ENCODE measurements at regions not wholly inside any gene's neighbourhood (a gene's known extent, or its start where the extent isn't known, plus 50 kb on each side); places are given as distances from the start of the nearest gene placed in this dataset.

DNA sequence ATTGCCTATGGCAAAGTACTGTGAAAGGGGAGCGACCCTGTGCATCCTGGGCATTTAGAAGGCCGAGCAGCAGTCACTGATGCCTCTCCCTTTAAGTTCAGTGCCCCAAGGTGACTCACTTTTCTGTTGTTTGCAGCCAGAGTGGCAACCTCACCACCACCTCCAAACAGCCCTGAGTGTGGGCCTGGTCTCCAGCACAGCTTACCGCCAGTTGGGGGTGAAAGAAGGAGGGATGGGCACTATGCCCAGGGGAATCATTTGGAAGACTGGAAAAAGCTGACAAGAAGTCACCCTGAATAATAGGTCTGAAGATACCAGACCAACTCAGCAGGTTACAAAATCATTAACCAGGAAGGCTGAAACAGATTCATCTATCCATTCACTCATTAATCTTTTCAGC is 571.8 kb downstream of the EPHB1 start:
- TF ChIP-seq EP300 (IDR thresholded peaks at IDR 0.05) = no peak
- TF ChIP-seq, protein P1, sequence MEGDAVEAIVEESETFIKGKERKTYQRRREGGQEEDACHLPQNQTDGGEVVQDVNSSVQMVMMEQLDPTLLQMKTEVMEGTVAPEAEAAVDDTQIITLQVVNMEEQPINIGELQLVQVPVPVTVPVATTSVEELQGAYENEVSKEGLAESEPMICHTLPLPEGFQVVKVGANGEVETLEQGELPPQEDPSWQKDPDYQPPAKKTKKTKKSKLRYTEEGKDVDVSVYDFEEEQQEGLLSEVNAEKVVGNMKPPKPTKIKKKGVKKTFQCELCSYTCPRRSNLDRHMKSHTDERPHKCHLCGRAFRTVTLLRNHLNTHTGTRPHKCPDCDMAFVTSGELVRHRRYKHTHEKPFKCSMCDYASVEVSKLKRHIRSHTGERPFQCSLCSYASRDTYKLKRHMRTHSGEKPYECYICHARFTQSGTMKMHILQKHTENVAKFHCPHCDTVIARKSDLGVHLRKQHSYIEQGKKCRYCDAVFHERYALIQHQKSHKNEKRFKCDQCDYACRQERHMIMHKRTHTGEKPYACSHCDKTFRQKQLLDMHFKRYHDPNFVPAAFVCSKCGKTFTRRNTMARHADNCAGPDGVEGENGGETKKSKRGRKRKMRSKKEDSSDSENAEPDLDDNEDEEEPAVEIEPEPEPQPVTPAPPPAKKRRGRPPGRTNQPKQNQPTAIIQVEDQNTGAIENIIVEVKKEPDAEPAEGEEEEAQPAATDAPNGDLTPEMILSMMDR (IDR thresholded peaks at IDR 0.05) = no peak
- TF ChIP-seq POLR2AphosphoS5 (IDR thresholded peaks at IDR 0.05) = no peak
- no peak for TF ChIP-seq POLR2A (IDR thresholded peaks at IDR 0.05)

DNA sequence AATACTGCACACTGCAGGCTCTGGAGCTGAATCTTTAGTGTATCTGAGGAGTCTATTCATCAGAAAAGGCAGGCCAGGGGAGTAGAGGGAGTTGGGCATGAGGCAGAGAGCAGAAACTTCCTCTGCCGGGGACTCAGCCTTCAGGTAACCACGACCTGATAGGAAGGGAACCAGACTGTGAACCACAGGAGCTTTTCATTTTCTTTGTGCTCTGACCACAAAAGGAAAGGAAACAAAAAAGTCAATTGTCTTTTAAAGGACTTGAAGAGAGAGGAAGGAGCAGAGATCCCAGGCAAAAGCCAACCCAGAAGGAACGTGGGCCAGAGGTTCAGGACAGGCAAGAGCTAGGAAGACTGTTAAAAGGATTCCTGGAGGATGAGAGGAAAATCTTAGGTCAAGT is 573.3 kb downstream of the EPHB1 start:
- no peak for ATAC-seq (ENCODE audit: low FRiP score in 2 of 2)
- Histone ChIP-seq H3K4me3 (no peak overlapping the region), H3K4me1 (no peaks in the 10 kb centered on the region), H3K27me3 (no peaks in the 10 kb centered on the region), H3K27ac (no peak overlapping the region), H3K9me3 (no peaks in the 10 kb centered on the region), H3K36me3 (no peaks in the 10 kb centered on the region)
- no peak for DNase-seq
- TF ChIP-seq POLR2AphosphoS5 (IDR thresholded peaks at IDR 0.05) = no peak
- TF ChIP-seq POLR2A (IDR thresholded peaks at IDR 0.05) = no peak
- no peak for TF ChIP-seq EP300 (IDR thresholded peaks at IDR 0.05)
- TF ChIP-seq, protein P1 (IDR thresholded peaks at IDR 0.05) = no peak
- WGBS, 2 donors = 23 to 31% methylated on average over 3 of the region's 3 CpGs

More for the DNA sequence above, 571.8 kb downstream of the EPHB1 start:
- DNase-seq = no peak
- no peaks in the 10 kb centered on the region for H3K27me3 ChIP-seq
- no peaks in the 10 kb centered on the region for H3K4me1 ChIP-seq
- 82 to 90% methylated on average over 3 of the region's 3 CpGs for WGBS, 2 donors
- H3K4me3 ChIP-seq = no peak overlapping the region
- ATAC-seq (ENCODE audit: low FRiP score in 2 of 2) = no peak
- H3K27ac ChIP-seq = no peak overlapping the region
- no peaks in the 10 kb centered on the region for H3K9me3 ChIP-seq
- H3K36me3 ChIP-seq = no peaks in the 10 kb centered on the region

DNA sequence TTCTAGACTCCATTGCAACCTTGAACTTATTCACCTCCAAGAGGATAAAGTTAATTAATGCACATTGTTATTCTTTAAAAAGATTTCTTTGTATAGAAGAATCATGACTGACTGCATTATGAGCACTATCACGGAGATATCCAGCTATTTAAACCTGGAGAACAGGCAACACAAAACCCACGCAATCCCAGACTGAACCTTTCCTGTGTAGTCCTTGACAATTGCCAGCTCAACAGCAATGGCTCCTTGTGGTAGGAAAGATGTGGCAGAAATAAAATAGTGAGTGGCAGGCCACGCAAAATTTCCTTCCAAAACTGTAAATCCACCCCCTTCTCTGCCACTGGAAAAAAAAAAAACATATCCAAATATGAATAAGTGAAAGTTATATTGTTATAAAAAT is 573.7 kb downstream of the EPHB1 start:
- no peak for TF ChIP-seq EP300 (IDR thresholded peaks at IDR 0.05)
- TF ChIP-seq POLR2A (IDR thresholded peaks at IDR 0.05) = no peak
- TF ChIP-seq, protein P1 (IDR thresholded peaks at IDR 0.05) = no peak
- no peak for TF ChIP-seq POLR2AphosphoS5 (IDR thresholded peaks at IDR 0.05)
- DNase-seq (no peak), ATAC-seq (ENCODE audit: low FRiP score in 2 of 2) (no peak)
- WGBS, 2 donors = 82 to 85% methylated on average over 3 of the region's 3 CpGs
- no peaks in the 10 kb centered on the region for H3K27me3 ChIP-seq
- no peak overlapping the region for H3K27ac ChIP-seq
- no peaks in the 10 kb centered on the region for H3K4me1 ChIP-seq
- H3K9me3 ChIP-seq = no peaks in the 10 kb centered on the region
- H3K4me3 ChIP-seq = no peak overlapping the region
- no peaks in the 10 kb centered on the region for H3K36me3 ChIP-seq

DNA sequence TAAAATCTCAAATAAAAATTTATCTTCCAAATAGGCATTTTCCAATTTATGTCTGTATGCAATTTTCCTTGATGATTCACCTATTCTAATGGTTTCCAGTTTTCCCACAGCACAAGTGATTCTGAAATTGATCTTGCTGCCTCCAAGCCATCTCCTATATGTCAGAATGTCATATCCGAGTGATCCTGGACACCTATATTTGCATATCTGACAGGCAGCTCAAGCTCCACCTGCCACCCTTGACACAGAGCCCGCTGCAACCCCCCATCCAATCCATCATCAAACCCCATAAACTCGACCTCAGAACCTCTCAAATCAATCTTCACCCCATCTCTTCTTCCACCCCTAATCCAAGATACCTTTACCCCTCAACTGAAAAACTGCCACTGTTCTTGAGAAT is 579.5 kb downstream of the EPHB1 start:
- H3K9me3 ChIP-seq = no peaks in the 10 kb centered on the region
- H3K27me3 ChIP-seq = no peaks in the 10 kb centered on the region
- H3K4me3 ChIP-seq = no peak overlapping the region
- H3K27ac ChIP-seq = no peak overlapping the region
- no peak for TF ChIP-seq POLR2AphosphoS5 (IDR thresholded peaks at IDR 0.05)
- TF ChIP-seq, protein P1 (IDR thresholded peaks at IDR 0.05) = no peak
- no peak for TF ChIP-seq EP300 (IDR thresholded peaks at IDR 0.05)
- H3K36me3 ChIP-seq = no peaks in the 10 kb centered on the region
- 82 to 84% methylated on average over 3 of the region's 3 CpGs for WGBS, 2 donors
- no peak for ATAC-seq (ENCODE audit: low FRiP score in 2 of 2)
- DNase-seq = no peak
- no peaks in the 10 kb centered on the region for H3K4me1 ChIP-seq

DNA sequence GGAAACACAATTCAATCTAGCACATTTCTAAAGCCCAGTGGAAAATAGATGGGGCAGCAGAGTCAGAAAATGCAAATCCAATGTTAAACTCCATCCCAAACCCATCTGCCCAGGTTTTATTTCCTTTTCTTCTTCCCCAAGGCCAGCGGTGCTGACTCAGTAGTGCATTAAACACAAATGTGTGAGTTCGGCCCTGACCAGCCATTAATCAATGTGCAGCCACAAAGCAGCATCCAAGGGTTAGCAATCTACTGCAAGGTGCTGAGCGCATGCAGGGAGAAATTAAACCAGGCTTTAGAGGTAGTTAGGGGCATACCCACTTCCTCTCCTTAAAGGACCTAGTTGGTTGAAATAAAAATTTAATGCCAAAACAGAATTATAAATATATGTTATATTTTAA is 583.3 kb upstream of the PPP2R3A start:
- H3K4me3 ChIP-seq = no peak overlapping the region
- H3K27ac ChIP-seq = no peak overlapping the region
- H3K4me1 ChIP-seq = no peaks in the 10 kb centered on the region
- 63 to 78% methylated on average over 3 of the region's 3 CpGs for WGBS, 2 donors
- no peak for TF ChIP-seq POLR2A (IDR thresholded peaks at IDR 0.05)
- TF ChIP-seq, protein P1 (IDR thresholded peaks at IDR 0.05) = no peak
- TF ChIP-seq POLR2AphosphoS5 (IDR thresholded peaks at IDR 0.05) = no peak
- TF ChIP-seq EP300 (IDR thresholded peaks at IDR 0.05) = no peak
- ATAC-seq (ENCODE audit: low FRiP score in 2 of 2) (no peak), DNase-seq (no peak)
- H3K36me3 ChIP-seq = no peaks in the 10 kb centered on the region
- no peaks in the 10 kb centered on the region for H3K27me3 ChIP-seq
- no peaks in the 10 kb centered on the region for H3K9me3 ChIP-seq
